D341Med (cell line): ENCODE measurements at regions not wholly inside any gene's neighbourhood (a gene's known extent, or its start where the extent isn't known, plus 50 kb on each side); places are given as distances from the start of the nearest gene placed in this dataset.
A peak's percentile ranks its signal among the peaks of the same experiment; 100 is the strongest.
"Not testable (repeated sequence)": the region's sequence is repeated elsewhere in the genome, so short reads cannot be mapped to it uniquely, and the experiment has no call there.

Source experiments
- DNase-seq: peaks from one replicate; pipeline ENCODE4 v3.0.0; 2012; ENCODE audit warnings: low spot score

DNA sequence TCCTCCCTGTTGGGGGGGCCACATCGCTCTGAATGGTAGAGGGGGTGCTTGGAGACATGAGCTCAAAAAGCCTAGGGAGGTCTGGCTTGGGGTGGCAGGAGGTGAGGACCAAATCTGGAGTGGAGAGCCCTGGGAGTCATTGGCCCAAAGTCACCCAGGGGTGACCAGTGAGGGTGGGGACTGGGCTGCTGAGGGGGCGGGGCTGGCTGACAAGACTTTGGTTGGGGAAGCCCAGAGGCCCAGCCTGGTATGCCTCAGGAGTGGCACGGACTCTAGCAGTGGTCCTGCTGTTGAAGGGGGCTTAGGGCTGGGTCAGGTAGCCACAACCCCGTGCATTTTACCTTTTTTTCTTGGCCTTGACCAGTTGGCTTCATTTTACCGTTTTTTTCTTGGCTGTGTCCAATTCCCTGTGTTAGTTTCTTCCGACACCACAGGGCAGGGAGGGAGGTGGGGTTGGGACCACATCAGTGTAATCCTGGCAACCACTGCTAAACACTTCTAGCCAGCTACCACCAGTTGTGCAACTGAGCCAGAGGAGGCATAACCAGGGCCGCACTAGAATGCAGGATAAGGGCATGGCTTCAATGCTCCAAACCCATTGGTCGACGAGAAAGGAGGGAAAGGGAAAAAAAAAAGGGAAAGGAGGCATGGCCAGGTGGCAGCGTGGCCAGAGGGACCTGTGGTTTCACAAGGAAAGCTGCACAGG, 105.3 kb upstream of the C2CD4B start:
- DNase-seq = no peak

DNA sequence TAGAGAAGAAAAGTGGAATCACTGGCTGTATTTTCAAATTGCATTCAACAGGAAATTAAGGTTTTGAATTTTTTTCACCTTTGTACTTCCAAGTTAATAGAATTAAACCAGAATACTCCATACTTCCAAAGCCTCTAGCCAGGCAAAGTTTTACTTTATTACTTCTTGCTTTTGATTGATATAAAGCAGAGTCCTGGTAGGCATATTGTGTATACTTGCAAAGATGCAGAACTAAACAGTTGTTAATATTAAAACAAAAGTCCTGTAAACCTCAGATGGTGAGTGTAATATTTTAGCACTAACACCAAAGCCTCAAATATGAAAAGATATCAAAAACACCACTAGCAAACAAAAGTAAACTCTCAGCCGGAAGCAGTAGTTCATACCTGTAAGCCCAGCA, 107.2 kb upstream of the C2CD4B start:
- no peak for DNase-seq

DNA sequence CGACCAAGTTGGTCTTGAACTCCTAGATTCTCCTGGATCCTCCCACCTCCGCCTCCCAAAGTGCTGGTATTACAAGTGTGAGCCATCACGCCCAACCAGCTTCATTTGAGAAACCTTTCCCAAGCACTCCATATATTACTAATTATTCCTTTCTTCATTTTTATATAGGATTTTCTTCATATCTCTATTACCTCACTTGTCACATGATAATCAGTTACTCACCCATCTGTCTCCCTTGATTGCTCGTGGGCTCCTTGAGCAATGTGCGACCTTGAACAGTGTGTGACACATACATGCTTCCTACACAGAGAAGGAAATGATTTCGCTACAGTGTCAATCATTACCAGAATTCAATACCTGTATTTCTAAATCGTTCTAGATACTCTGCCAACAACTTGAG, 110.7 kb upstream of the C2CD4B start:
- no peak for DNase-seq

DNA sequence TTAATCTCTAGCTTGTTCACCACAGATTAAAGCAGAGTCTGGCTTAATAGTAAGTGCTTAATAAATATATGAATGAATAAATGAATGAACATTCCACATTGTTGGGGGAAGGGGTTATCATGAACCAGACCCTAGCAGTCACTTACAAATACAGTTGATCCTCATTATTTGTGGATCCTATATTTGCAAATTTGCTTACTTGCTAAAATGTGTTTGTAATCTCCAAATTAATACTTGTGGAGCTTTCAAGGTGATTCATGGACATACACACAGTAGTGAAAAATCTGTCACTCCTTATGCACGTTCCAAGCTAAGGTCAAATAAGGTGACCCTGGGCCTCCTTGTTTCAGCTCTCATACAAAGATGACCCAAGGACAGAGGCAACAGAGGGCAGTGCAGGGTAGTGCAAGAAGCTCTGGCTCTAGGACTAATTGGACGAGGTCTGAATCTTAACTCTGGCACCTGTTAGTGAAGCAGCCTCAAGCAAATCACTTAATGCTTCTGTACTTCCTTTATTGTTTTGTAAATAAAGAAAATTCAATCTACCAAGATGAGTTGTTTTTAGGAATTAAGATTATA, 112.8 kb upstream of the C2CD4B start:
- no peak for DNase-seq

DNA sequence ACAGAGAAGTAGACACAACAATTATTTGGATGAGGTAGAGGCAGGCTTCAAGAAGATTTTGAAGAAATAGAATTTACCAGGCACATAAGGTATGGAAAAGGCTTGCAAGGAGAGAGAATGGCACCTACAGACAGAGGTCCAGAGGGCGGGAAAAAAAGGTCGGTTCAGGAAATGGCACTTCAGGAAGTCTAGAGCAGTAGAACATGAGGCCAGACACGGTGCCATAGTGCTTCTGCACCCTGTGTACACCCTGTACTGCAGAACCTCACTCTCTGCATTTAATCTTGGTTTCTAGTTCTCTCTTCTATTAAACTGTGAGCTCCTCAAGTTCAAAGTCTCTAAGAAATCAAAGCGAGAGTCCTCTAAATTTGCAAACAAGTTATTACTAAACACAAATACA, 113.4 kb upstream of the C2CD4B start:
- no peak for DNase-seq

DNA sequence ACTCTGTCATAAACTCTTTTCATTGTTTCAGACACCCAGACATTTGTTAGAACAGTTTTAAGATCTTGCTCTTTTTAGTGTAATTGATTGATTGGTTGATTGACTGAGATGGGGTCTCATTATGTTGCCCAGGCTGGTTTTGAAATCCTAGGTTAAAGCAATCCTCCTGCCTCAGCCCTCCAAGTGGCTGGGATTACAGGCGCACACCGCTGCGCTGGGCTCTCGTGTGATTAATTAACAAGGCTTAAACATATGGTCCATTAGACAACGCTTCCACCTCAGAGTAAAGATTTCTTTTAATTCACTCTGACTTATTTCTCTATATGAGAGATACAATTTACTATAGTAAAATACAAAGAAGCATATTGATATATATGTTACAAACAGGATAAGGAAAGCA, 114.0 kb upstream of the C2CD4B start:
- no peak for DNase-seq

DNA sequence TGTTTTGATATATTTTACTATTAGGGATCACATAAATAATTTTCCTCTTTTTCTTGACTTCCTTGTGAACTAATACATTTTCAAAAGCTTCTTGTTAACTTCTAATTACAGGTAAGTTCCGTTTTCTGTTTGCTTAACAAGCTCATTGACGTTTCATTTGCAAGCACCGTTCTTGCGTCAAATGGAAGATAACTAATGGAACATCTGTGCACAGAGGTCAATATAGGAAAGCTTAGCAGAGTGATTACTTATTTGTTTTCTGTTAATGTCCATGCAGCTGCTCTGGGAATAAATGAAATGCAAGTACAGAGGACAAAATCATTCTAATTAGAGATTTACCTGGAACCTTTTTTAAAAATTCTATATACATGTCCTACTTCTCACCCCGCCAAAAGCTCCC, 115.5 kb upstream of the C2CD4B start:
- no peak for DNase-seq

DNA sequence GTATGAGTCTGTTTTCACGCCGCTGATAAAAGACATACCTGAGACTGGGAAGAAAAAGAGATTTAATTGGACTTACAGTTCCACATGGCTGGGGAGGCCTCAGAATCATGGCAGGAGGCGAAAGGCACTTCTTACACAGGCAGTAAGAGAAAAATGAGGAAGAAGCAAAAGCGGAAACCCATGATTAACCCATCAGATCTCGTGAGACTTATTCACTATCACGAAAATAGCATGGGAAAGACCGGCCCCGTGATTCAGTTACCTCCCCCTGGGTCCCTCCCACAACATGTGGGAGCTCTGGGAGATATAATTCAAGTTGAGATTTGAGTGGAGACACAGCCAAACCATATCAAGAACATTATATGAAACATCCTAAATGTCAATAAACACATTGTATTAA, 116.7 kb upstream of the C2CD4B start:
- DNase-seq = not testable (repeated sequence)

DNA sequence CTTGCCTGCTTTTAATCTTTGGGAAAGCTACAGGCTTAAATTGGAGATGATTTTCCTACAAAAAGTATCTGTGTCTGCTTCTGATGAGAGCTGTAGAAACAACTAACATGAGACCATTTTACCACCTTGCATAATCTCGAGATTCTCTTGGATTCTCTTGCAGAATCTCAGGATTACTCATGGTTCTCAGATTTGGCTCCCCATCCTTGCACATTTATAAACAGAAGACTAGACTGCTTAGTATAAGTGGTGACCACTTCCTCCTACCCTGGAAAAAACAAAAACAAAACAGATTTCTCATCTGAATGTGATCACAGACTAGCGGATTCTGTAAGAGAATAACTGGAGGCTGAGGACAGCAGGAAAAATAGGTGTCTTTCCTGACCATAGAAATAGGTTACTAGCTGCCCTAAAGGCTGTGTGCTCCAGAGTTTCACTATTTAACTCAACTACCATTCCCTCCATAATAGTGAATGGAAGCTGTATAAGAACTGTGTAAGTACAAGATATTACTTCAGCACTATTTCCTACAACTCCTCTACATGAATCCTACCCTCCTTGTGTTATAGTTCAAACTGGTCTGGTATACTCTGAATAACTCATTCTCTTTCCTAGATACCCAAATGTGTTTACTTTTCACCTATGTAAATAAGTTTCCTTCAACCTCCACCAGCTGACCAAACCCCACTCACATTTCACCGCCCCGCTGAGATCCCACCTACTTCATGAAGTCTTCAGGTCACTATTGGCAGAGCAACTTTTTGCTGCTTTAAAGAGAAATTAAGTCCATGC, 122.2 kb upstream of the C2CD4B start:
- no peak for DNase-seq

DNA sequence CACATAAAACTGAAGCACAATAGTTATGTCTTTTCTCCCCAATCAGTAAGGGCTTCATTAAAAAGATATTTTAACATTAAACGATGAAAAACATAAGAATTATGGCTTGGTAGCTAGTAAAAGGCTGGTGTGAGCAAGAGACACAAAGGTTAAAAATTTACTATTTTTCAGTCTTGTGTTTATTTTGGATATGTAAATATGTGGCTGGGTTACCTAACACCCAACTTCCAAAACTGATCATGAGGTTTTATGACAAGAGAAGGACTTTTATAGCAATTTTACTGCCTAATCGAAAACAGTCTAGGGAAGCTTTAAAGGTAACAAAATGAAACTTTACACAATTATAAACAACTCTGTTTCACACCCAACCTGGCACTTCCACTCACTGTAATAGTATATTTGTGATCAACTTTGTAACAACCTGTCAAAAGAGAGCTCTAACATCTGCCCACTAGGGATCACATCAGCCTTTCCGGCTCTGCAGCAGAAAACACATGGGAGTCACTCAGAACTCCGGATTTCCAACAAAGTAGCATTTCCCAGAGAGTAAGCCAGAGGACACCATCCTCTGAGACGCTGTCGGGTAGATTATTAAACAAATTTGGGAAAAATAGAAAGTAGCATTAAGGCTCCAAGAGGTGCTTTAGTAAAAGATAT, 123.4 kb upstream of the C2CD4B start:
- no peak for DNase-seq

DNA sequence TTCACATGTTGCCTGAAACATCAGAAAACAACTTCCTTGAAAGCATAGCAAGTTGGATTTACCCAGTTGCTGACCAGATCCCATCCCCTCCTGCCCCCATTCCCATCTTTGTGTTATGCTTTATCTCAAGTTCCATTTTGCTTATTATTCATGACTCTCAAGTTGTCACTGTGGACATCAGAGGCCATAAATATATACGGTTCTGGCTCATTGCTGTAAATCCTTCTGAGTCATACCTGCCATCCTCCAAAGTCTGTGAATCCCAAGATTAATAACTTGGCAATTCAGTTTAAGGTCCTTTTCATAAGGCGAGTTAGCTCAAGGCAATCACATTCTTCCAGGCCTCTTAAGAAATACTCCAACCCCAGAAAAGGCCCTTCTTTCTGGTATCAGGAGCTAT, 126.2 kb upstream of the C2CD4B start:
- DNase-seq = no peak

DNA sequence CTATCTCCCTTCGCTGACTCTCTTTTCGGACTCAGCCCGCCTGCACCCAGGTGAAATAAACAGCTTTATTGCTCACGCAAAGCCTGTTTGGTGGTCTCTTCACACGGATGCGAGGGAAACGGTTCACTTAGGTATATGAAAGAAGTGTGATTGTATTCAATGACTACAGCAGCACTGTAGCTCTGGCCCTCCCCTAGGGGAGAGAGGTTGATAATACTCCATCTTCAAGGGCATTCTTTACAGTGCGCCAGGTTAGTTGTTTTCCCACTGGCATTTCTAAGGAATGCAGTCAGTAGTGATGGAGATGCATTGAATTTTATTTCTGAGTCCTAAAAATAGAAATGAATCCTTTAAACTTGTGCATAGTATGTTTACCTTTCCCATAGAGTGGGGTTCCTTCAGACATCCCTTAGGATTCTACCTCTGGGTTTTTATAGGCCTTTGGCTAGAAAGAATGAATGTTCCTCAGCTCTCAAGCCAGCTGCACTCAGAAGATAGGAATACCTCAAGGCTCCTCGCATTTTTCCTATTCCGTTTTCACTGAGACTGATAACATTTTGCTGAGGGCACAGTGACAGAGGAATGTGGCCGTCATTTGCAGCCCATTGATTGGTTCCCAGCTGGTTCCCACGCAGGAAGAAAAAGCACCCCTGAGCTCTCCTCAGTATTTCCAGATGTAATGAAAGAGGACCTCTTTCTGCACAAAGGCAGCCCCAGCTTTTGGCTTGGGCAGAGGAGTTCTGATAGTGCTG, 131.8 kb upstream of the C2CD4B start:
- DNase-seq = no peak

DNA sequence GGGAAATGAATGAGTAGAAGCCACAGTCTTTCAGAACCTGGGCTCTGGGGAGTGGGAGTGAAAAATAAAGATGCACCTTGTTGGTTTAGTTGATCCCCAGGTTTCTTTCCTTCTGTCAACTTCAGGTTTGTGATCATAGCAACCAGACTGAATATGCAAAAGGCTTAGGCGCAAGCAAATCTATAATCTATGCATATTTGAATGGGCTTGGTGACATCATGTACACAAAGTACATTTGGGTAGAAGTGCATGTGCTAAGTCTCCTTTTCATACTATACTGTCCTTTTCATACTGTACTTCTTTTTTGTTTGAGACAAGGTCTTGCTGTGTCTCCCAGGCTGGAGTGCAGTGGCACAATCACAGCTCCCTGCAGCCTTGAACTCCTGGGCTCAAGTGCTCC, 132.4 kb upstream of the C2CD4B start:
- DNase-seq = no peak

DNA sequence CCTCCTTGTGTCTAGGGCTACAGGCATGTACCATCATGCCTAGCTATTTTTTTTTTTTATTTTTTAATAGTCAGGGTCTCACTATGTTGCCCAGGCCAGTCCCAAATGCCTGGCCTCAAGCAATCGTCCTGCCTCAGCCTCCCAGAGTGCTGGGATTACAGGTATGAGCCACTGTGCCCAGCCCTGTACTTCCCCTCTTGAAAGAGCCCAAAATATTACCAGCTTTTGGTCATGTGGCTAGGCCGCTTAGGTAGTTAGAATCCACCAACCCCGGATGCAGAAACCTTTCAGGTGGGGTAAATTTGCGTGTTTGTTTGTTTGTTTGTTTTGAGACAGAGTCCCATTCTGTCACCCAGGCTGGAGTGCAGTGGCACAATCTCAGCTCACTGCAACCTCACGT, 132.8 kb upstream of the C2CD4B start:
- DNase-seq = no peak

DNA sequence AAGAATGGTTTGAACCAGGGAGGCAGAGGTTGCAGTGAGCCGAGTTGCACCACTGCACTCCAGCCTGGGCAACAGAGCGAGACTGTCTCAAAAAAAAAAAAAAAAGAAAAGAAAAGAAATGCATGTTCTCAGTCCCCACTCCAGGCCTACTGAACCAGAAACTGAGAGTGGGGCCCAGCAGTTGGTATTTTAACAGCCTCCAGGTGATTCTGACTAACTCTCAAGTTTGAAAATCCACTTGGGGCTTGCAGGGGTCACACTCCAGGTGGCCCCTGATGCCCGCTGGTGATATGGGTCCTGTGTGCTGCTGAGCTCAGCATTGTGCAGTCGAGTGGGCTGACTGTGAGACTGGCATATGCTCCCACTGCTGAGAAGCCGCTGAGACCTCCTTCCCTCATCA, 133.7 kb upstream of the C2CD4B start:
- DNase-seq = no peak

DNA sequence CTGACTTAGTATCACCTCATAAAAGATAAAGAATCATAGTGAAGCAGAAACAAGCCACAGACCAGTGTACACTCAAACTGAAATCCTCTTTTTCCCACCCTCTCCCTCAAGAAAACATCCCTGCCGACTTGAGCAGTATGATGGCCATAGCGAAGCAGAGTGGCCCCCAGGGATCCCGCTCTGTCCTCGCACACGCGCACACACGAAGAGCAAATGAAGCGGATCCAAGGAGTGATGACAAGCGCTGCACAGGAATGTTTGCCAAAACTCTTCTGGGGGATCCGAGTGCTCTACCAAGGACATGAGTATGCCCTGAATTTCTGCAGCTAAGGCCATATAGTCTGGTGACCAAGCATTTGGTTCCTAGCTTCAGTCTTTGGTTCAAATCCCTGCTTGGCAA, 134.5 kb upstream of the C2CD4B start:
- no peak for DNase-seq

DNA sequence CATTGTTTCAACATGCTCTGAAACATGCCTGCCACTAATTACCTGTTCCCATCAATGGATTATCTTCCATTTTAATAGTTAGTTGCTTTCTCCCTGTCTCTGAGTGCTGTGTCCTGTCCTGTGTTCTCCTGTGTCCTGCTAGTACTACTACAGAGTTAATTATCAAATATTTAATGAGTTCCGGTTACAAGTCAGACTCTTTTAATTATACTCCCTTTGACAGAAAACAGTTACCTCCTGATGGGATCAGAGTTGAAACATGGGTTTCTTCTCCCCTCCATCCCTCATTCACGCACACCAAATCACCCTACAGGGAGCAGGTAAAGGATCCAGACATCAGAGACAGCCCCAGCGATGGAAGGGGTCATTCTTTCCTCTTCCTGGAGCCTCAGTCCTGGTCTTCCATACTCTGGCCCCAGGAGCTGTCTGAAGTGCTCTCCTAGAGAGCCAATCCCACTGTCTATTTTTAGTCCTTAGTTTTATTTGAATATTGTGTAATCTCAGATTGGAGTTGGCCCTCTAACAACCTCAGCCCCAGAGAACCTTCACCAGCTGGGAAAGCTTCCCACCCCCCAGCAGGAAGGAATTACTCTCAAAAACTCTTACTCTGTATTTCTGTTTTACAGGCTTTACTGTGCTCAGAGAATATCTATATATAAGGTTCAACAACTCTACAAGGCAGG, 137.0 kb upstream of the C2CD4B start:
- no peak for DNase-seq

DNA sequence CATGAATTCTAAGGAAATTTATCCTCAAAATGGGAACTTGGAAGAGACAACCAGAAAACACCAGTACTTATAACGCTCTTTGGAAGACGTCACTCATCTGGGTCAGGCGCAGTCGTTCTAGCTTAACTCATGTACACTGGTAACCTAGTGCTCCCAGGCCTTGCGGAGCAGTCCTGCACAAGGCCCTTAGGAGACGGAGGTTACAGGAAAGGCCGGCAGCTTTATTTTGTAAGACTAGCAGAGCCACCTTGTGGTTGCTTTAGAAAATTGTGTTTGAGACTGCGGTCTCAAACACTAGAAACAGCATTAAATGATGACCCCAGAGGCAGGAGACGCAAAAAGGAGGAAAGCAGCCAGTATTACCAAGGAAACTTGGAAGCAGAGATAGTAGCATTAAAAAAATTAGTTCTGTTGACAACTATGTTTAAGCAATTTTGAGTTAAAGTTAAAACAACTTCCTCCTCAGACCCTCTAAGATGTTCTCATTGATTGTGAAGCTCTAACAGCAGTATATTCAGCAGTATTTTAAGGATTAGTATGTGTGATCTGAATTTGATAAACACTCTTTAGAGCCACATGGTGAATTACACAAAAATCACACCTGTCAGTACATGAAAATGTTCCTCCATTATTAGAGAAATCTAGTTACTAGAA, 141.9 kb upstream of the C2CD4B start:
- DNase-seq = peak; percentile 77

DNA sequence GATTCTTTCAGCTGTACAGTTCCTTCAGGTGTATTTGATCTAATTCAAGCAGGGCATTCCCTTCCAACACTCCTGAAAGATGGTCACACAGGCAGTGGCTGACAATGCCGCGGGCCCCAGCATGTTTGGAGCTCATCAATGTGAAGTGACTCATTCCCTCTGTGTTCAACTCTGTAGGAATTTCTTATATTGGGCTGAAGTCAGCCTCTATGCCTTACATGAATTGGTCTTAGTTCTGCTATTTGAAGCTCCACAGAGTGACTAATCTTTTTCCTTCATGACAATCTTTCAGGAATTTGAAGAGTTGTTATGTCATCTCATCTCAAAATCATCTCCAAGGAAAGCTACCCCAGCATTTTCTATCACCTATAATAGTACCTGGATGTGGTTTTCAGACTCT, 142.5 kb upstream of the C2CD4B start:
- DNase-seq = no peak

DNA sequence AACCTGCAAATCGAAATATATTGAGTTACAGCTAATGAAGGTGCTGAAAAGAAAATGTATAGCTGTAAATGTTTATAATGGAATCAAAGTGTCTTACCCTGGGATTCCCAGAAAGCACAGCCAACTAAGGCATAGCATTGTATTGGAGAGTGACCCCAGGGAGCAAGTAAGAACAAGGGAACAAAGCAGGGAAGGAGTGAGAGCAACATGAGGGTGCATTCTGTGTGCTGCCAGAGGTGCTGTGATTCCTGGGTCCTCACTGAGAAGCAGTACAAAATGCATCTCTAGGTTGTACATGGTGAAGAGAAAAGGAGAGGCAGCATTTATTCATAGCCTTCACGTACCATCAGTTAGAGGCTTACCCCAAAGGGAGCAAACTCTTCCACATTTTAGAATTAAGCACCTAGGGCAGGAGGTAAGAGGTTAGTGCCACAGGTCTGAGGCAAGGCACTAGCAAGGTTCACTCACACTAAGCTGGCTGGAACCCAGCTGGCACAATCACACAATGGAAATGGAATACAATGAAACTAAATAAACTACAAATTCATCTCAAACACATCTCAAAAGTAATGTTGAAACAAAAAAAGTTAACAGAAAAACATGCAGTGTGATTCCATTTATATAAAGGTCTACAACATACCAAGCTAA, 151.5 kb upstream of the C2CD4B start:
- DNase-seq = no peak

DNA sequence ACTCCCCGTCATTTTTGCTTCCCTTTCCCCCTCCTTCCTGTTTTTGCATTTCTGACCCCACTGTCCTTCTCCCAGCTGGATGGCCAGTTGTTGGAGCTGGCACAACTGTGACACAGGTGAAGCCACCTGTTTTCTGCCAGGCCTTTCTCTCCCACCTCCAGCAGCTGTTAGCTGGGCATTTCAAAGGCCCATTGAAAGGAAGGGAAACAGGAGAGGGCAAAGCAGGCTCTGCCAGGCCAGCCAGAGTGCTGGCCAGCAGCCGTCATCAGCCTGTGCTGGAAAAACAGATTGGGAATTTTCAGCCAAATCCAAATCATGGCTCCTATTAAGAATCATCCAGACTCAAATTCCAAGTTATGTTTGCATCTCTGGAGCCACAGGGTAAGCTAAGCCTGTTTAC, 155.2 kb upstream of the C2CD4B start:
- DNase-seq = no peak
